ENCODE measurements at regions not wholly inside any gene's neighbourhood (a gene's known extent, or its start where the extent isn't known, plus 50 kb on each side); places are given as distances from the start of the nearest gene placed in this dataset.

DNA sequence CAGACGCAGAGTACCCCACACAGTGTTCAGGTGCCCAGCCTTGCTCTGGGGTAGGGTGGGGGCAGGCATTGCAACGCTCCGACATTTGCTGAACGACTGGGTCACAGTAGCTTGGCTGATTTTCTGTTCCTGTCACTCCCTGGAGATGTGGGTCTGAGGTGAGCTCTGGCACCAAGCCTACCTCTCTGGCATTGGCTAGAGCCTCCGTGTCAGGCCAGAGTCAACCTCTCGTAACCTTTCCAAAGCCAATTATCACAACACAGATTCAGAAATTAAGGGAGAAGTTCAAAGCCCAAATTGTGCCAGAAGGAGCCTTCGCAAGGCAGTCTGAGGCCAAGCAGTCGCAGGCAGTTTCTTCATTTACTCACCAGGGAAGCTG lies 117.2 kb downstream of the IRS2 start:
- no peak overlapping the region for H3K4me3 ChIP-seq (ENCODE audit: low read depth, low read length)
- H3K4me1 Mint-ChIP-seq = no peaks in the 10 kb centered on the region
- no peaks in the 10 kb centered on the region for H3K36me3 ChIP-seq (ENCODE audit: control insufficient read depth, insufficient read depth, low read length)
- no peaks in the 10 kb centered on the region for H3K9me3 Mint-ChIP-seq
- H3K4me1 ChIP-seq (ENCODE audit: control insufficient read depth, insufficient read depth, low read length, poor library complexity, severe bottlenecking) = no peaks in the 10 kb centered on the region
- ATAC-seq (ENCODE audit: low read depth in 2 of 2) = no peak
- peaks cover 2% of the 10 kb centered on the region for H3K27me3 ChIP-seq (ENCODE audit: control insufficient read depth, insufficient read depth, low read length)
- DNase-seq = no peak
- H3K4me3 Mint-ChIP-seq = no peak overlapping the region
- H3K9me3 ChIP-seq (ENCODE audit: control insufficient read depth in 2 of 2, low read length in 2 of 2) = no peaks in the 10 kb centered on the region
- no peaks in the 10 kb centered on the region for H3K27me3 Mint-ChIP-seq
- H3K27ac ChIP-seq (ENCODE audit: insufficient read depth, low read length, poor library complexity, severe bottlenecking) = no peak overlapping the region
- no peak overlapping the region for H3K27ac Mint-ChIP-seq
- H3K36me3 Mint-ChIP-seq = no peaks in the 10 kb centered on the region

DNA sequence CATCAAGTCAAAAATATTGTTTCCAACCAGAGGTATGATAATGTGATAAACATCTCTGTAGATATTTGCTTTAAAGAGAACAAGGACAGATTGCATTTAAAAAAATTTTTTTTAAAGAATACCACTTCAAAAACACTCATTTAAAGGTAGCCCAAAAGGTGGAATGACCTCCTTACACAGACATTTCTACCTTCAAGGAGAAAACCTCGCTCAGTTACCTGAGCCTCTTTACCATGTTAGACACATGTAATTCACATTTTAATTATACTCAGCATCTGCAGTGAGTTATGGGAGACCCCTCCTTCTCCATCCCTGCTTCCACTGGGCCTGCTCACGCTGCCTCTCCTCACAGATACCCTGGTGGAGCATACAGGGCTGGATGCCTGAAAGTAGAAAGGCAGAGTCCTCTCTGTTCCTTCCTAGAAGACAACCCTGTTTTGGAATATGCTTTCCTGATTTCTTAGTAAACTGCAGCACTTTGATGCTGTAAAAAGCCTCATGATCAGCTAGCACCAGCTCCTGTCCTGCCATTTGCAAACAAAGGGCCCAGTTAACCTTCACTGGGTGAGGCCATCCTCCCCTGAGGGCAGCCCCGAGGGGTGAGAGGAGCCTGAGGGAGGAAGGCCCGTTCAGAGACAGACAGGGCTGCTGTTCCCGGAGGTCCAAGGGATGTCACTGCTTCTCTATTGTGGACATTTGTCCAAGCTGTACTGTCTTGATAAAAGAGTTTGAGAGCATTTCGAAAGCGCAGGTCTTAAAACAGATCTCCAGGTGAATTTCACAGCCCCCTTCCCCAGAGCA lies 117.8 kb downstream of the IRS2 start:
- no peak overlapping the region for H3K27ac ChIP-seq (ENCODE audit: insufficient read depth, low read length, poor library complexity, severe bottlenecking)
- H3K4me3 Mint-ChIP-seq = no peak overlapping the region
- H3K9me3 ChIP-seq (ENCODE audit: control insufficient read depth in 2 of 2, low read length in 2 of 2) = no peaks in the 10 kb centered on the region
- H3K4me1 Mint-ChIP-seq = no peaks in the 10 kb centered on the region
- H3K9me3 Mint-ChIP-seq = no peaks in the 10 kb centered on the region
- no peaks in the 10 kb centered on the region for H3K36me3 Mint-ChIP-seq
- H3K4me1 ChIP-seq (ENCODE audit: control insufficient read depth, insufficient read depth, low read length, poor library complexity, severe bottlenecking) = no peaks in the 10 kb centered on the region
- ATAC-seq (ENCODE audit: low read depth in 2 of 2) = no peak
- H3K4me3 ChIP-seq (ENCODE audit: low read depth, low read length) = no peak overlapping the region
- H3K27me3 ChIP-seq (ENCODE audit: control insufficient read depth, insufficient read depth, low read length) = peaks cover 2% of the 10 kb centered on the region
- H3K36me3 ChIP-seq (ENCODE audit: control insufficient read depth, insufficient read depth, low read length) = no peaks in the 10 kb centered on the region
- no peak for DNase-seq
- peak overlapping the region in 1 of 3 donors; percentile 20 for H3K27ac Mint-ChIP-seq
- no peaks in the 10 kb centered on the region for H3K27me3 Mint-ChIP-seq

DNA sequence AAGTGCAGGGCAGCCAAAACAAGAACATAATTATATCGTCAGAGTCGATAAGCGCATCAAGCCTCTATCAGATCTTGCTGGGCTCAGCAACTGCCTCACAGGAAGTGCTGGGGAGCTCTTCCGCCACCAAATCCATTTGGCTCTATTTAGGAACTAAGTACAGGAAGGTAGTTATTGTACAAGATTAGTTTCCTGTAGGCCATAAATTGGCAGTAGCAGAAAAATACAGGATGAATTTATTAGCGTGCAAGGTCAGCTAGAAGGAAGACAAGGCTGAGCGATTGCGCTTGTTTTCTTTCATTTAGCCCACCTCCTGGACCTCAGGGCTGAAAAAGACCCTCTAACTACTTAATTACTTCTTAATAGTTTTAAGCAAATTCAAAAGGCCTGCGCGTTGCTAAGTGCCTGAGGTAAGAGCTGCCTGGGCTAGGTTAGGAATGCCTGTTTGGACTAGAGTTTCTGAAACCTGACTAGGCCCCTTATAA lies 118.5 kb downstream of the IRS2 start:
- no peak for ATAC-seq (ENCODE audit: low read depth in 2 of 2)
- Mint-ChIP-seq H3K27me3 (no peaks in the 10 kb centered on the region), H3K4me3 (no peak overlapping the region)

DNA sequence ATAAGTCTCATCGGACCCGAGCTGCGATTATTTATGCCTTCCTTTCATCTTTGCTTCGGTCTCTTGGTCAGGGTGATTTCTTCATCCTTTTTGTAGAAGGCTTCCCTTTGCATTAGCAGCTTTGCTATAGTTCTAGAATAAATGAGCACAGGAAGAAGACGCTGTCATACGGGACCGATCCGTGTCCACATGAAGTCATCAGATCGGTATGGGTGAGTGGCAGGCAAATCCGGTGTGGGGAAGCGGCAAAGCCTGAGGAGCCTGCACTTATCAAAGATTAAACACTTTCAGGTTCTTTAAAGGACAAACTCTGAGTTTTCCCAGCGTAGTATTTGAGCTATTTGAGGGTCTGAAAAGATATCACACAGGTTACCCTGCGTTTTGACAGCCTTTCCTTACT lies 119.3 kb downstream of the IRS2 start:
- Mint-ChIP-seq H3K27me3 (no peaks in the 10 kb centered on the region), H3K36me3 (no peaks in the 10 kb centered on the region), H3K4me3 (no peak overlapping the region), H3K27ac (no peak overlapping the region), H3K9me3 (no peaks in the 10 kb centered on the region), H3K4me1 (no peaks in the 10 kb centered on the region)
- Histone ChIP-seq H3K36me3 (ENCODE audit: control insufficient read depth, insufficient read depth, low read length) (no peaks in the 10 kb centered on the region), H3K27ac (ENCODE audit: insufficient read depth, low read length, poor library complexity, severe bottlenecking) (no peak overlapping the region), H3K9me3 (ENCODE audit: control insufficient read depth in 2 of 2, low read length in 2 of 2) (no peaks in the 10 kb centered on the region), H3K4me1 (ENCODE audit: control insufficient read depth, insufficient read depth, low read length, poor library complexity, severe bottlenecking) (no peaks in the 10 kb centered on the region), H3K4me3 (ENCODE audit: low read depth, low read length) (no peak overlapping the region), H3K27me3 (ENCODE audit: control insufficient read depth, insufficient read depth, low read length) (no peaks in the 10 kb centered on the region)
- no peak for ATAC-seq (ENCODE audit: low read depth in 2 of 2)
- no peak for DNase-seq

More for the DNA sequence above, 118.5 kb downstream of the IRS2 start:
- Mint-ChIP-seq H3K36me3 (no peaks in the 10 kb centered on the region), H3K9me3 (no peaks in the 10 kb centered on the region), H3K27ac (peak overlapping the region in 1 of 3 donors; percentile 20), H3K4me1 (no peaks in the 10 kb centered on the region)
- no peak for DNase-seq
- Histone ChIP-seq H3K36me3 (ENCODE audit: control insufficient read depth, insufficient read depth, low read length) (no peaks in the 10 kb centered on the region), H3K27me3 (ENCODE audit: control insufficient read depth, insufficient read depth, low read length) (no peaks in the 10 kb centered on the region), H3K4me3 (ENCODE audit: low read depth, low read length) (no peak overlapping the region), H3K27ac (ENCODE audit: insufficient read depth, low read length, poor library complexity, severe bottlenecking) (no peak overlapping the region), H3K4me1 (ENCODE audit: control insufficient read depth, insufficient read depth, low read length, poor library complexity, severe bottlenecking) (no peaks in the 10 kb centered on the region), H3K9me3 (ENCODE audit: control insufficient read depth in 2 of 2, low read length in 2 of 2) (no peaks in the 10 kb centered on the region)

DNA sequence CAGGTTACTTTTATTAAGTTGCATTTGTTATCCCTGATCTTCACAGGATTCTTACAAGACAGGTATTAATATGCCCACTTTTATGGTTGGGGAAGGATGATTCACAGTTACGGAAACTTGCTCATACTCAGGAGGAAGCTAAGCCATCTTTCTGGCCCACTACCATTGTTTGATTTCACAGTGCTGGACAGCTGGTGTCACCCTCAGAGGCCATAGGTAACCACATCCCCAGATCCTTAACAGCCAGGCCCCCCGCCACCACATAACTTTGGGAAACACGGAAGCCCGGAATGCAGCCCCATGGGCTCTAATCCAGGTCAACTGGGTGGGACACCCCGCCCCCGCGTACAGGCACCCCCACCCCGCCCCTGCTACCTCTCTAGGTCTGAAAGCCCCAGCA lies 119.7 kb downstream of the IRS2 start:
- ATAC-seq (ENCODE audit: low read depth in 2 of 2) (no peak), DNase-seq (no peak)
- Mint-ChIP-seq H3K27me3 (no peaks in the 10 kb centered on the region), H3K9me3 (peaks cover 0 to under 1% (median 0%) of the 10 kb centered on the region in 7 donors), H3K27ac (no peak overlapping the region), H3K36me3 (no peaks in the 10 kb centered on the region), H3K4me3 (no peak overlapping the region), H3K4me1 (no peaks in the 10 kb centered on the region)
- no peaks in the 10 kb centered on the region for H3K9me3 ChIP-seq (ENCODE audit: control insufficient read depth in 2 of 2, low read length in 2 of 2)
- H3K27me3 ChIP-seq (ENCODE audit: control insufficient read depth, insufficient read depth, low read length) = no peaks in the 10 kb centered on the region
- no peak overlapping the region for H3K4me3 ChIP-seq (ENCODE audit: low read depth, low read length)
- no peak overlapping the region for H3K27ac ChIP-seq (ENCODE audit: insufficient read depth, low read length, poor library complexity, severe bottlenecking)
- no peaks in the 10 kb centered on the region for H3K4me1 ChIP-seq (ENCODE audit: control insufficient read depth, insufficient read depth, low read length, poor library complexity, severe bottlenecking)
- no peaks in the 10 kb centered on the region for H3K36me3 ChIP-seq (ENCODE audit: control insufficient read depth, insufficient read depth, low read length)

DNA sequence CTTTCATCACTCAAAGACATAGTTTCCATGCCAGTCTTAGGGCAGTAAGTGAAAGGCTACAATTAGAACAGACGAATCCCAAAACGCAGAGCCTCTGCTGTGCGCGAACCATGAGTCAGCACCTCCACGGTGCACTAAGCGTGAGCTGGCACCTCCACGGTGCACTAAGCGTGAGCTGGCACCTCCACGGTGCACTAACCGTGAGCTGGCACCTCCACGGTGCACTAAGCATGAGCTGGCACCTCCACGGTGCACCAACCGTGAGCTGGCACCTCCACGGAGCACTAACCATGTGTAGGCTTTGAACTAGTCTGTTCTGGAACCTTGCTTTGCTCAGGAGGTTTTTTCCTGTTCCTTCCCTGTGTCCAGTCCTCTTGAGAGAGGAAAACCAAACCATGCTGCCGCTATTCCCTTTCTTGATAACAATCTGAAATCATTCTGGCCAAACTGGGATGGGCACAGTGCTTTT lies 120.6 kb downstream of the IRS2 start:
- Mint-ChIP-seq H3K9me3 (peaks cover 0 to 1% (median 0%) of the 10 kb centered on the region in 7 donors), H3K27ac (no peak overlapping the region), H3K27me3 (no peaks in the 10 kb centered on the region), H3K36me3 (no peaks in the 10 kb centered on the region), H3K4me3 (no peak overlapping the region), H3K4me1 (no peaks in the 10 kb centered on the region)
- H3K4me1 ChIP-seq (ENCODE audit: control insufficient read depth, insufficient read depth, low read length, poor library complexity, severe bottlenecking) = no peaks in the 10 kb centered on the region
- DNase-seq (no peak), ATAC-seq (ENCODE audit: low read depth in 2 of 2) (no peak)
- no peak overlapping the region for H3K4me3 ChIP-seq (ENCODE audit: low read depth, low read length)
- no peaks in the 10 kb centered on the region for H3K36me3 ChIP-seq (ENCODE audit: control insufficient read depth, insufficient read depth, low read length)
- H3K9me3 ChIP-seq (ENCODE audit: control insufficient read depth in 2 of 2, low read length in 2 of 2) = no peaks in the 10 kb centered on the region
- no peak overlapping the region for H3K27ac ChIP-seq (ENCODE audit: insufficient read depth, low read length, poor library complexity, severe bottlenecking)
- no peaks in the 10 kb centered on the region for H3K27me3 ChIP-seq (ENCODE audit: control insufficient read depth, insufficient read depth, low read length)

DNA sequence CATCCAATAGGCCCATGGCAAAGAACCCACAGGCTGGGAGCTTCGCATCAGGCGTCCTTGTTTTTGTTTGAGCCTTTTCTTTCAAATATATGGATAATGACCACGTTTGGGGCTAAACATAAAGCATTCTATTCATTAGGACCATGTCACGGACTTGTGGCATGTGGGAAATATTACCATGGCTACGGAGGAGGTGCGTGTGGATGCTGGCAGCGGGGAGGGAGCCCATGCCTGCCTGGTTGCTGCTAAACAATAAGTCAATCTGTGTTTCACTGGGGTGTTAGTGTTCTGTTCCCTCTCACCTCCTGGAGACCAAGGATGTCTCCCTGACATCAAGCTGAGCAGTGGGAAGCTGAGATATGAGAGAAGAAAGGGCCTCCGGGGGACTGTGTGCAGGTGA lies 121.1 kb downstream of the IRS2 start:
- H3K36me3 Mint-ChIP-seq = no peaks in the 10 kb centered on the region

DNA sequence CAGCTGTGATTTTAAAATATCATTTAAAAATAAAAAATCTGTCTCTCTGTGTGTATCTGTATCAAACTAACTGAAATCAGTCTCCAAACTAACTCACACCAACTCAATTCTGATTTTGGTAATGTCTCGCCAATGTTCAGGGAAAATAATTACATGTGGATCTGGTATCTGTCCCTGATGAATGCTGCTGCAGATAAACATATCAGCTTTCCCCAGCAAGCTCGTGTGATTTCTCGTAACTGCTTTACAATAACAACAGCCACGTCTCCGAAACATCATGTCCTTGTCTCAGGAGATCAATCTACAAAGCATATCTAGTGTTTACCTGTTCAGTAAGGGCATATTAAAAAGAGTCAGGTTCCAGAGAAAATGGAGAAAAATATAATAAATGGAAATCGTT lies 129.0 kb downstream of the IRS2 start:
- peaks cover 0 to 2% (median 0%) of the 10 kb centered on the region in 4 donors for H3K4me1 Mint-ChIP-seq
- no peaks in the 10 kb centered on the region for H3K36me3 Mint-ChIP-seq
- Histone ChIP-seq H3K36me3 (ENCODE audit: control insufficient read depth, insufficient read depth, low read length) (no peaks in the 10 kb centered on the region), H3K4me1 (ENCODE audit: control insufficient read depth, insufficient read depth, low read length, poor library complexity, severe bottlenecking) (no peaks in the 10 kb centered on the region), H3K27ac (ENCODE audit: insufficient read depth, low read length, poor library complexity, severe bottlenecking) (no peak overlapping the region), H3K27me3 (ENCODE audit: control insufficient read depth, insufficient read depth, low read length) (no peaks in the 10 kb centered on the region), H3K9me3 (ENCODE audit: control insufficient read depth in 2 of 2, low read length in 2 of 2) (no peaks in the 10 kb centered on the region), H3K4me3 (ENCODE audit: low read depth, low read length) (no peak overlapping the region)
- H3K4me3 Mint-ChIP-seq = no peak overlapping the region
- no peak overlapping the region for H3K27ac Mint-ChIP-seq
- H3K27me3 Mint-ChIP-seq = peaks cover 5% of the 10 kb centered on the region
- no peak for DNase-seq
- peaks cover 0 to 3% (median 0%) of the 10 kb centered on the region in 7 donors for H3K9me3 Mint-ChIP-seq
- ATAC-seq (ENCODE audit: low read depth in 2 of 2) = no peak

More for the DNA sequence above, 121.1 kb downstream of the IRS2 start:
- peaks cover 0 to 1% (median 0%) of the 10 kb centered on the region in 7 donors for H3K9me3 Mint-ChIP-seq
- Histone ChIP-seq H3K4me3 (ENCODE audit: low read depth, low read length) (no peak overlapping the region), H3K36me3 (ENCODE audit: control insufficient read depth, insufficient read depth, low read length) (no peaks in the 10 kb centered on the region), H3K9me3 (ENCODE audit: control insufficient read depth in 2 of 2, low read length in 2 of 2) (no peaks in the 10 kb centered on the region), H3K4me1 (ENCODE audit: control insufficient read depth, insufficient read depth, low read length, poor library complexity, severe bottlenecking) (no peaks in the 10 kb centered on the region), H3K27ac (ENCODE audit: insufficient read depth, low read length, poor library complexity, severe bottlenecking) (no peak overlapping the region), H3K27me3 (ENCODE audit: control insufficient read depth, insufficient read depth, low read length) (no peaks in the 10 kb centered on the region)
- no peak for ATAC-seq (ENCODE audit: low read depth in 2 of 2)
- H3K4me3 Mint-ChIP-seq = no peak overlapping the region
- H3K27ac Mint-ChIP-seq = no peak overlapping the region
- H3K4me1 Mint-ChIP-seq = no peaks in the 10 kb centered on the region
- no peak for DNase-seq
- H3K27me3 Mint-ChIP-seq = no peaks in the 10 kb centered on the region

Data from CD4-positive, CD25-positive, alpha-beta regulatory T cell (primary cell).